ENCODE measurements at regions not wholly inside any gene's neighbourhood (a gene's known extent, or its start where the extent isn't known, plus 50 kb on each side); places are given as distances from the start of the nearest gene placed in this dataset.
"Not testable (repeated sequence)": the region's sequence is repeated elsewhere in the genome, so short reads cannot be mapped to it uniquely, and the experiment has no call there.

DNA sequence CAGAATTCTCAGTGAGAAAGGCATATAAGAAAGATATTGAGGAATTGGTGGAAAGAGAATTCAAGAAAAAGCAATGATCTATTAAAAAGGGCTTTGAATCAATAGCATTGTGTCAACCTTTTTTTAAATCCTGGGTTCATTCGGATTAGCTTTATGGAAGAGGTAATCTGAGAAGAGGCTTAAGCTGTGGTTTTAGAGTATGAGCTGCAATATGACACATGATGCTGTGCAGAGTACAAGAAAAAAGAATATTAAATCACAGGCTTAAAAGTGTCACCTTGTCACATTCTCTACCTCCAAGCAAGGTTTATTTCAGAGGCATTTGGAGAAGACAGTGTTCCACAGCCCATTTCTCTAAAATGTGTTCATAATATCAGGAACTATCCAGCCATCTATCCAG, 128.9 kb downstream of the RTP4 start:
- Histone ChIP-seq H3K9me3 (peaks cover 0 to 3% (median 0%) of the 10 kb centered on the region in 3 donors), H3K4me1 (no peaks in the 10 kb centered on the region), H3K27me3 (no peaks in the 10 kb centered on the region), H3K27ac (no peak overlapping the region), H3K4me3 (no peak overlapping the region), H3K36me3 (replicated peaks in 1 of 2; ENCODE audit: insufficient read depth in 1 of 2, low read depth in 2 of 2) (no peaks in the 10 kb centered on the region)
- intact Hi-C loops (cut with DNase I): no loop called here
- TF ChIP-seq POLR2A (IDR thresholded peaks at IDR 0.05): no peak
- TF ChIP-seq, protein P1, sequence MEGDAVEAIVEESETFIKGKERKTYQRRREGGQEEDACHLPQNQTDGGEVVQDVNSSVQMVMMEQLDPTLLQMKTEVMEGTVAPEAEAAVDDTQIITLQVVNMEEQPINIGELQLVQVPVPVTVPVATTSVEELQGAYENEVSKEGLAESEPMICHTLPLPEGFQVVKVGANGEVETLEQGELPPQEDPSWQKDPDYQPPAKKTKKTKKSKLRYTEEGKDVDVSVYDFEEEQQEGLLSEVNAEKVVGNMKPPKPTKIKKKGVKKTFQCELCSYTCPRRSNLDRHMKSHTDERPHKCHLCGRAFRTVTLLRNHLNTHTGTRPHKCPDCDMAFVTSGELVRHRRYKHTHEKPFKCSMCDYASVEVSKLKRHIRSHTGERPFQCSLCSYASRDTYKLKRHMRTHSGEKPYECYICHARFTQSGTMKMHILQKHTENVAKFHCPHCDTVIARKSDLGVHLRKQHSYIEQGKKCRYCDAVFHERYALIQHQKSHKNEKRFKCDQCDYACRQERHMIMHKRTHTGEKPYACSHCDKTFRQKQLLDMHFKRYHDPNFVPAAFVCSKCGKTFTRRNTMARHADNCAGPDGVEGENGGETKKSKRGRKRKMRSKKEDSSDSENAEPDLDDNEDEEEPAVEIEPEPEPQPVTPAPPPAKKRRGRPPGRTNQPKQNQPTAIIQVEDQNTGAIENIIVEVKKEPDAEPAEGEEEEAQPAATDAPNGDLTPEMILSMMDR (IDR thresholded peaks at IDR 0.05): no peak
- DNase-seq (no peak), ATAC-seq (no peak)
- 47 to 61% methylated on average over 1 of the region's 1 CpG for WGBS, 2 donors

DNA sequence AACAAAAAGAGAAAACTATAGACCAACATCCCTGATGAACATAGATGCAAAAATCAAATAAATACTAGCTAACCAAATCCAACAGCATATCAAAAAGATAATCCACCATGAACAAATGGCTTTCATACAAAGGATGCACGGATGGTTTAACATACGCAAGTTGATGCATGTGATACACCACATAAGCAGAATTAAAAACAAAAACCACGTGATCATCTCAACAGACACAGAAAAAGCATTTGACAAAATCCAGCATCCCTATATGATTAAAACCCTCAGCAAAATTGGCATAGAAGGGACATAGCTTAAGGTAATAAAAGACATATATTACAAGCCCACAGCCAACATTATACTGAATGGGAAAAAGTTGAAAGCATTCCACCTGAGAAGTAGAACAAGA, 125.9 kb downstream of the RTP4 start:
- 65 to 75% methylated on average over 3 of the region's 3 CpGs for WGBS, 2 donors
- H3K9me3 ChIP-seq; H3K36me3 ChIP-seq (replicated peaks in 1 of 2; ENCODE audit: insufficient read depth in 1 of 2, low read depth in 2 of 2); DNase-seq; H3K4me1 ChIP-seq; H3K4me3 ChIP-seq; H3K27ac ChIP-seq; H3K27me3 ChIP-seq; ATAC-seq; intact Hi-C loops (cut with DNase I): not testable (repeated sequence)

DNA sequence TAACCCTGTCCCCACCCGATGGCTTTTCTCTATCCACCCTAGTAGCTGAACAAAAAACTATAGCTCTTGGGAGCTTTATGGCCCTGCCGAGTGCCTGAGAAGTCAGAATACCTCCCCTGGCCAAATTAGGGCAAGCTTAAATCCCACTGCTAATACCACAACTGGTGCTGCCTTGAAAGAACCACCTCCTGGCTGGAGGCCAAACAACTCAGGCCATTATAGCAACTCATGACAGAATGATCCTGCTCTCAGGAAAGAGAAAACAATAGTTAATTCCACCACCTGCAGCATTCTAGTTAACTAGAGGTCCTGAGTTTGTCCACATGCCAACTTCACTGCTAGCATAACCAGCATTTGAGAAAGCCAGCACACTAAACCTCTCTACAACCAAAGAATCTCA, 123.2 kb downstream of the RTP4 start:
- intact Hi-C loops (cut with DNase I): no loop called here
- WGBS, 2 donors: 44 to 70% methylated on average over 2 of the region's 2 CpGs
- no peak for DNase-seq
- H3K4me1 ChIP-seq: no peaks in the 10 kb centered on the region
- no peak for ATAC-seq
- no peak overlapping the region for H3K27ac ChIP-seq
- H3K4me3 ChIP-seq: no peak overlapping the region
- no peaks in the 10 kb centered on the region for H3K27me3 ChIP-seq
- no peak for TF ChIP-seq POLR2A (IDR thresholded peaks at IDR 0.05)
- TF ChIP-seq, protein P1 (IDR thresholded peaks at IDR 0.05): no peak
- H3K36me3 ChIP-seq (replicated peaks in 1 of 2; ENCODE audit: insufficient read depth in 1 of 2, low read depth in 2 of 2): no peaks in the 10 kb centered on the region
- peaks cover 0 to 3% (median 0%) of the 10 kb centered on the region in 3 donors for H3K9me3 ChIP-seq

DNA sequence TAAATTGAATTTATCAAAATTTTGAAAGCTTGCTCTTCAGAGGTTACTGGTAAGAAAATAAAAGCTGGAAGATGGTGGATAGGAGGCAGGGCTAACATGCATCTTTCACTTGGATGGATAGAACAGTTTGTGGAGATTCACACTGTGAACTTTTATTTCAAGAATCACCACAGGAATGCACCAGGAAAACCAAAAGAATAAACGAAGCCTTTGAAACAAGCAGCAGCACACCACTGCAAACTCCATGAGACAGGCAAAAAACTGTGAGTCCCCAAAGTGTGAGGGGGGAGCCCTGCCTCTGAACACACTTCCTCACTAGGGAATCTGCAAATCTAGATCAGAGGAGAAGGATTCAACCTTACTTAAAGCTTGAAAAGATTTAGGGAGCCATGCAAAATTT, 122.2 kb downstream of the RTP4 start:
- WGBS, 2 donors: 35 to 43% methylated on average over 1 of the region's 1 CpG

DNA sequence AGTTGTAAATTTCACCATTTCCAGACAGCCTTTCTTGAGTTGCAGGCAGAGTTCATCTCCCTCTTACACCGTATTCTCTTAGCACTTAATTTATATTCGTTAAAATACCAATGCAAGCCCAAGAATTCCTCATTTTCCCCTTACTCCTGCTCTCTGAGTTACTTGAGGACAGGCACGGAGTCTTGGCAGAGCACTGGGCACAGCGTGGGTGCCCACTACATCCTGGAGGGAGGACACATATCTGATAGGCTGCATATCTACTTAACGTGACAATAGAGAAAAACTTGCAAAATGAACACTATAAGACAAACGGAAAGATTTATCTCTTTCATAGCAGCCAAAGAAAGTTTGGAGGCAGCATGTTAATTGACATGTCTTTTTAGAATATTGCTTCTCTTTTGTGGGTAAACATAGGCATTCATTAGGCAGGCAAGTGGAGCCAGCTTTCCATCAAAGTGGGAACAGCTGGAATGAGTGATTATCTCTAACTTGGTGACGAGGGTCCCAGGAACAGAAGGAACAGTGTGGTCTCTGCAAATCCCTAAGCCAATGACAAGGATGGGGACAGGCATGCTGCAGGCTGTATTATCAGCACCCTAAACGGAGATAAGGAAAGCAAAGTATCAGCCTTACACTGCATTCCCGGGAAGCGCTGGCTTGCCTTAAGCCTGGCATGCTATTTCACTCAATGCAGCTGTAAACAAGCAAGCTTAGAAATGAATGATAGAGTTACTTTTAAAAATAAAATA, 116.5 kb downstream of the RTP4 start:
- H3K27me3 ChIP-seq: no peaks in the 10 kb centered on the region
- no peaks in the 10 kb centered on the region for H3K4me1 ChIP-seq
- H3K9me3 ChIP-seq: no peaks in the 10 kb centered on the region
- no peak for ATAC-seq
- H3K27ac ChIP-seq: no peak overlapping the region
- intact Hi-C loops (cut with DNase I): no loop called here
- no peak for DNase-seq
- TF ChIP-seq, protein P1 (IDR thresholded peaks at IDR 0.05): no peak
- TF ChIP-seq POLR2A (IDR thresholded peaks at IDR 0.05): no peak
- no peak overlapping the region for H3K4me3 ChIP-seq
- WGBS, 2 donors: 35 to 40% methylated on average over 10 of the region's 10 CpGs
- H3K36me3 ChIP-seq (replicated peaks in 1 of 2; ENCODE audit: insufficient read depth in 1 of 2, low read depth in 2 of 2): no peaks in the 10 kb centered on the region

More for the DNA sequence above, 122.2 kb downstream of the RTP4 start:
- Histone ChIP-seq H3K4me1 (no peaks in the 10 kb centered on the region), H3K27me3 (no peaks in the 10 kb centered on the region), H3K36me3 (replicated peaks in 1 of 2; ENCODE audit: insufficient read depth in 1 of 2, low read depth in 2 of 2) (no peaks in the 10 kb centered on the region), H3K9me3 (peaks cover 0 to 3% (median 0%) of the 10 kb centered on the region in 3 donors), H3K27ac (no peak overlapping the region), H3K4me3 (no peak overlapping the region)
- intact Hi-C loops (cut with DNase I): no loop called here
- no peak for TF ChIP-seq POLR2A (IDR thresholded peaks at IDR 0.05)
- TF ChIP-seq, protein P1 (IDR thresholded peaks at IDR 0.05): no peak
- no peak for ATAC-seq
- DNase-seq: no peak

Measured in body of pancreas (tissue), 4 donors.